Stomach (tissue), 4 donors: ENCODE measurements at regions not wholly inside any gene's neighbourhood (a gene's known extent, or its start where the extent isn't known, plus 50 kb on each side); places are given as distances from the start of the nearest gene placed in this dataset.

Source experiments
- POLR2AphosphoS5 ChIP-seq, 3 donors: sonication (generic); formaldehyde crosslinking; IDR thresholded peaks; one replicate each; pipeline ENCODE4 v1.6.1; 2016; ENCODE audit warnings: antibody characterized with exemption in 3 of 3
- TF ChIP-seq, protein P1 (sequence below), 7 experiments: fragments of 450-650 bp in 4 of 7; fragments of 200-600 bp in 3 of 7; sonication (generic) in 3 of 7; IDR thresholded peaks; one replicate each; pipeline ENCODE4 v1.5.1; 2016 to 2019; ENCODE audit warnings: antibody characterized with exemption in 7 of 7, control low read depth in 2 of 7, mild to moderate bottlenecking in 1 of 7

DNA sequence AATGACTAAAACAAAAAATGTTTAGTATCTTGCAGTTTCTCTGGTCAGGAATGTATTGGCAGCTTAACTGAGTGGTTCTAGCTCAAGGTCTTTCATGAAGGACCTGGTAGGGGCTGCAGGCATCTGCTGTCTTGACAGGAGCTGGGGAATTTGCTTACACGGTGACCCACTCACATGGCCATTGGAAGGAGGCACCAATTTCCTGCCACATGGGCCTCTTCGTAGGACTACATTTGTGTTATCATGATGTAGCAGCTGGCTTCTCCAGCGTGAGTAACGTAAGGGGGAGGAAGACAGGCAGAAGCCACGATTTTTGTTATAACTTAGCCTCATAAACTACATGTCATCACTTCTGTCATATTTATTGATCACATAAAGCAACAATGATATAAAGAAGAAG is 376.3 kb downstream of the AMY1C start:
- TF ChIP-seq, protein P1, sequence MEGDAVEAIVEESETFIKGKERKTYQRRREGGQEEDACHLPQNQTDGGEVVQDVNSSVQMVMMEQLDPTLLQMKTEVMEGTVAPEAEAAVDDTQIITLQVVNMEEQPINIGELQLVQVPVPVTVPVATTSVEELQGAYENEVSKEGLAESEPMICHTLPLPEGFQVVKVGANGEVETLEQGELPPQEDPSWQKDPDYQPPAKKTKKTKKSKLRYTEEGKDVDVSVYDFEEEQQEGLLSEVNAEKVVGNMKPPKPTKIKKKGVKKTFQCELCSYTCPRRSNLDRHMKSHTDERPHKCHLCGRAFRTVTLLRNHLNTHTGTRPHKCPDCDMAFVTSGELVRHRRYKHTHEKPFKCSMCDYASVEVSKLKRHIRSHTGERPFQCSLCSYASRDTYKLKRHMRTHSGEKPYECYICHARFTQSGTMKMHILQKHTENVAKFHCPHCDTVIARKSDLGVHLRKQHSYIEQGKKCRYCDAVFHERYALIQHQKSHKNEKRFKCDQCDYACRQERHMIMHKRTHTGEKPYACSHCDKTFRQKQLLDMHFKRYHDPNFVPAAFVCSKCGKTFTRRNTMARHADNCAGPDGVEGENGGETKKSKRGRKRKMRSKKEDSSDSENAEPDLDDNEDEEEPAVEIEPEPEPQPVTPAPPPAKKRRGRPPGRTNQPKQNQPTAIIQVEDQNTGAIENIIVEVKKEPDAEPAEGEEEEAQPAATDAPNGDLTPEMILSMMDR (IDR thresholded peaks at IDR 0.05), result no peak
- TF ChIP-seq POLR2AphosphoS5 (IDR thresholded peaks at IDR 0.05), result no peak
